Panc1 (cell line): ENCODE measurements at regions not wholly inside any gene's neighbourhood (a gene's known extent, or its start where the extent isn't known, plus 50 kb on each side); places are given as distances from the start of the nearest gene placed in this dataset.

Experiments
- ATAC-seq: fragments of 200-7000 bp; cut with Tn5 transposase; 2 replicates; pipeline ENCODE4 v1.9.1; 2020; ENCODE audit warnings: mild to moderate bottlenecking, moderate library complexity
- BruUV-seq: library from RNA; stranded (reverse); fragments of 400-500 nt; replicated peaks from 2 replicates; lab custom pipeline; 2021; lab: Mats Ljungman, UMichigan
- CTCF ChIA-PET: fragments of 300-600 bp; sonication (Branson Sonifier 250); formaldehyde crosslinking; loops from one replicate; lab custom pipeline; 2022; ENCODE audit warnings: antibody characterized with exemption; lab: Charles Lee
- POLR2A ChIA-PET: fragments of 300-600 bp; sonication (Branson Sonifier 250); formaldehyde crosslinking; loops from one replicate; lab custom pipeline; 2022; ENCODE audit warnings: antibody characterized with exemption; lab: Charles Lee
- DNase-seq: peaks from one replicate; pipeline ENCODE4 v3.0.0-alpha.2; 2010; ENCODE audit warnings: low read depth, low spot score
- H3K27ac ChIP-seq: 2 replicates; pipeline ENCODE4 v1.5.1; 2011; ENCODE audit warnings: mild to moderate bottlenecking, low read length, inconsistent platforms
- H3K27me3 ChIP-seq: fragments of 200-500 bp; sonication (Bioruptor generic); 2 replicates; pipeline ENCODE4 v1.6.0; 2014; ENCODE audit warnings: low read length, inconsistent platforms; ENCODE audit not compliant: control insufficient read depth, insufficient read depth
- H3K36me3 ChIP-seq: fragments of 200-500 bp; sonication (Bioruptor generic); 2 replicates; pipeline ENCODE4 v1.5.1; 2014; ENCODE audit warnings: inconsistent platforms, mild to moderate bottlenecking, low read length, moderate library complexity; ENCODE audit not compliant: control insufficient read depth, insufficient read depth
- H3K4me1 ChIP-seq: 2 replicates; pipeline ENCODE4 v1.5.1; 2011; ENCODE audit warnings: inconsistent platforms, mild to moderate bottlenecking, low read length, moderate library complexity; ENCODE audit not compliant: control insufficient read depth, insufficient read depth
- H3K4me3 ChIP-seq, 2 experiments: 2 replicates each; pipeline ENCODE4 v1.5.1; 2011 to 2012; ENCODE audit warnings: low read depth in 2 of 2, low read length in 2 of 2, mild to moderate bottlenecking in 2 of 2, inconsistent platforms in 1 of 2, moderate library complexity in 1 of 2
- H3K9me3 ChIP-seq: fragments of 200-500 bp; sonication (Bioruptor generic); 2 replicates; pipeline ENCODE4 v1.5.1; 2014; ENCODE audit warnings: low read depth, mild to moderate bottlenecking, inconsistent platforms, low read length, moderate library complexity; ENCODE audit not compliant: control insufficient read depth, insufficient read depth
- CTCF ChIP-seq: fragments of 450-650 bp; IDR thresholded peaks from 2 replicates; pipeline ENCODE4 v1.5.1; 2017; ENCODE audit warnings: mild to moderate bottlenecking
- POLR2AphosphoS5 ChIP-seq: IDR thresholded peaks from 2 replicates; pipeline ENCODE4 v1.6.1; 2012; ENCODE audit warnings: mild to moderate bottlenecking, low read depth, low read length, moderate library complexity
- REST ChIP-seq, 2 experiments: IDR thresholded peaks; 2 replicates each; pipeline ENCODE4 v1.6.1; 2011 to 2012; ENCODE audit warnings: low read depth in 2 of 2, control low read depth in 1 of 2, low read length in 1 of 2, mild to moderate bottlenecking in 1 of 2, moderate library complexity in 1 of 2; ENCODE audit not compliant: insufficient read depth in 1 of 2
- SIN3A ChIP-seq: IDR thresholded peaks from 2 replicates; pipeline ENCODE4 v1.6.1; 2012; ENCODE audit warnings: low read depth, mild to moderate bottlenecking, low read length, moderate library complexity, borderline replicate concordance; ENCODE audit not compliant: insufficient read depth
- TCF7L2 ChIP-seq: IDR thresholded peaks from 2 replicates; pipeline ENCODE4 v1.6.1; 2011; ENCODE audit warnings: mild to moderate bottlenecking, low read depth, low read length, inconsistent platforms
- in situ Hi-C: cut with HindIII; loops from 2 replicates; pipeline ENCODE4 v1.10.0; 2016; ENCODE audit warnings: low sequenced_read_pairs, low pct_unique_long_range_greater_than_20kb
- intact Hi-C: fragments of 100-400 bp; cut with micrococcal nuclease; formaldehyde crosslinking; loops from one replicate; pipeline ENCODE4 v1.10.0; 2022; ENCODE audit not compliant: unreplicated experiment

- no peaks in the 10 kb centered on the region for H3K9me3 ChIP-seq
- in situ Hi-C loops: no loop called here
- no TSS peak for BruUV-seq
- ChIA-PET POLR2A (no interaction called here), CTCF (no interaction called here)
- DNase-seq (no peak), ATAC-seq (no peak)
- intact Hi-C loops: no loop called here
- no peaks in the 10 kb centered on the region for H3K4me1 ChIP-seq
- no peak for TF ChIP-seq CTCF
- TF ChIP-seq TCF7L2: no peak
- TF ChIP-seq REST (IDR thresholded peaks at IDR 0.05; ENCODE audit: insufficient read depth in 1 of 2, low read depth in 2 of 2, low read length in 1 of 2): no peak
- no peak for TF ChIP-seq SIN3A
- no peak for TF ChIP-seq POLR2AphosphoS5
- H3K36me3 ChIP-seq: no peaks in the 10 kb centered on the region
- H3K27me3 ChIP-seq: no peaks in the 10 kb centered on the region
- H3K27ac ChIP-seq: no peak overlapping the region
- no peak overlapping the region for H3K4me3 ChIP-seq
These were observed 396.6 kb upstream of the ID4 start for GRCh38 chr6:19440531-19440930.

DNA sequence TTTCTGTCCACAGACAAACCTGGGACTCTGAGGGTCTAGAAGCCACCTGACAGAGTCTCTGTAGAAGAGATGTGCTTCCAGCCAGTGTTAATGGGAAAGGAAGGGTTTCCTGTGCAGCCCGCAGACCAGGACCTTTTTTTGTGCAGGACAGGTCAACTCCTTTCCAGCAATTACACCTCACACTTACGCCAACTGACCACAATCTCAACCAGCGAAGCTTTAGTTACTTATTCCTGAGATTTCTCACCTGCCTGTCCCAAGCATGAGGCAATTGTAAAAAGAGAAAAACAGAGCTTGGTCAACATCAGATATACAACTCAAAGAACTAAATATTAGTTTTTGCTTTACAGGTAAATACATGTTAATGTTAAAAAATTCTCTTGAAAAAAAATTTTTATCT, 393.8 kb upstream of the ID4 start:
- intact Hi-C loops (no loop called here), in situ Hi-C loops (no loop called here)
- Histone ChIP-seq H3K36me3 (no peaks in the 10 kb centered on the region), H3K27me3 (no peaks in the 10 kb centered on the region), H3K9me3 (no peaks in the 10 kb centered on the region), H3K27ac (no peak overlapping the region), H3K4me1 (no peaks in the 10 kb centered on the region), H3K4me3 (no peak overlapping the region)
- TF ChIP-seq REST (IDR thresholded peaks at IDR 0.05; ENCODE audit: insufficient read depth in 1 of 2, low read depth in 2 of 2, low read length in 1 of 2) (no peak), POLR2AphosphoS5 (no peak), TCF7L2 (no peak), CTCF (no peak), SIN3A (no peak)
- BruUV-seq: no TSS peak
- ChIA-PET CTCF (no interaction called here), POLR2A (no interaction called here)
- ATAC-seq: no peak
- no peak for DNase-seq
